Endothelial cell of umbilical vein (primary cell): ENCODE measurements at regions not wholly inside any gene's neighbourhood (a gene's known extent, or its start where the extent isn't known, plus 50 kb on each side); places are given as distances from the start of the nearest gene placed in this dataset.
"Not testable (repeated sequence)": the region's sequence is repeated elsewhere in the genome, so short reads cannot be mapped to it uniquely, and the experiment has no call there.

ENCODE experiments used
- BruUV-seq: library from RNA; stranded (reverse); fragments of 400-500 nt; replicated peaks from 2 replicates; lab custom pipeline; 2021; lab: Mats Ljungman, UMichigan
- CTCF ChIA-PET: fragments of 300-600, 350-600 bp; sonication (Branson Sonifier 250); formaldehyde crosslinking; loops from one replicate; lab custom pipeline; 2021; ENCODE audit warnings: antibody characterized with exemption, inconsistent platforms; lab: Charles Lee
- POLR2A ChIA-PET: fragments of 300-600, 350-600 bp; sonication (Branson Sonifier 250); formaldehyde crosslinking; loops from one replicate; lab custom pipeline; 2021; ENCODE audit warnings: antibody characterized with exemption, inconsistent platforms; lab: Charles Lee
- DNase-seq: peaks from one replicate; pipeline ENCODE4 v3.0.0-alpha.2; 2011; ENCODE audit warnings: low read depth, low spot score
- FAIRE-seq: peaks from 2 replicates; lab custom pipeline; 2011; peaks lifted over from hg19 to GRCh38; lab: Jason Lieb, UNC
- H2AFZ ChIP-seq: 2 replicates; pipeline ENCODE4 v1.6.0; 2012; ENCODE audit warnings: low read depth, low read length, control low read depth, inconsistent platforms
- H3K27ac ChIP-seq: 2 replicates; pipeline ENCODE4 v1.5.1; 2011; ENCODE audit warnings: low read depth, mild to moderate bottlenecking, control low read depth, low read length, moderate library complexity; ENCODE audit not compliant: insufficient read depth
- H3K27me3 ChIP-seq, 2 experiments: 2 replicates each; pipeline versions ENCODE4 v1.6.0 to v1.6.1; 2011; ENCODE audit warnings: low read length in 2 of 2, mixed read lengths in 1 of 2; ENCODE audit not compliant: control insufficient read depth in 2 of 2, insufficient read depth in 2 of 2
- H3K36me3 ChIP-seq, 2 experiments: 2 replicates in 1 of 2; 3 replicates in 1 of 2; pipeline ENCODE4 v1.5.1; 2011; ENCODE audit warnings: low read length in 2 of 2, mild to moderate bottlenecking in 1 of 2, moderate library complexity in 1 of 2; ENCODE audit not compliant: control insufficient read depth in 2 of 2, insufficient read depth in 2 of 2; ENCODE audit errors: extremely low read depth in 1 of 2
- H3K4me1 ChIP-seq: 3 replicates; pipeline ENCODE4 v1.5.1; 2011; ENCODE audit warnings: mild to moderate bottlenecking, low read length; ENCODE audit not compliant: control insufficient read depth, insufficient read depth; ENCODE audit errors: extremely low read depth
- H3K4me2 ChIP-seq: 2 replicates; pipeline ENCODE4 v1.6.1; 2011; ENCODE audit warnings: low read length, control low read depth, mixed read lengths; ENCODE audit not compliant: insufficient read depth
- H3K4me3 ChIP-seq, 3 experiments: fragments of 200-600 bp in 1 of 3; sonication (generic), shearing (Covaris generic) in 1 of 3; replicated peaks in 1 of 3; 2 replicates each; pipeline ENCODE4 v1.5.1; 2011 to 2016; ENCODE audit warnings: control low read depth in 3 of 3, low read length in 3 of 3, mild to moderate bottlenecking in 2 of 3, inconsistent platforms in 1 of 3, low read depth in 1 of 3, moderate library complexity in 1 of 3; ENCODE audit not compliant: insufficient read depth in 1 of 3
- H3K79me2 ChIP-seq: 2 replicates; pipeline ENCODE4 v1.6.0; 2012; ENCODE audit warnings: low read length, inconsistent platforms; ENCODE audit not compliant: control insufficient read depth, insufficient read depth
- H3K9ac ChIP-seq: replicated peaks from 2 replicates; pipeline ENCODE3; 2011; ENCODE audit warnings: low read length, control low read depth; ENCODE audit not compliant: insufficient read depth; ENCODE audit errors: extremely low read depth
- H3K9me1 ChIP-seq: replicated peaks from 3 replicates; pipeline ENCODE4 v1.6.0; 2011; ENCODE audit warnings: mild to moderate bottlenecking, low read length; ENCODE audit not compliant: control insufficient read depth, insufficient read depth; ENCODE audit errors: extremely low read depth
- H3K9me3 ChIP-seq: replicated peaks from 2 replicates; pipeline ENCODE4 v1.5.1; 2012; ENCODE audit warnings: low read length, inconsistent platforms; ENCODE audit not compliant: control insufficient read depth, insufficient read depth
- H4K20me1 ChIP-seq: replicated peaks from 2 replicates; pipeline ENCODE3; 2011; ENCODE audit warnings: mild to moderate bottlenecking, low read length; ENCODE audit not compliant: control insufficient read depth, insufficient read depth; ENCODE audit errors: extremely low read depth
- CTCF ChIP-seq, 2 donors: IDR thresholded peaks; 1 replicate in 1 of 2; 2 replicates in 1 of 2; pipeline ENCODE4 v1.5.1; 2011; ENCODE audit warnings: low read length in 2 of 2, mild to moderate bottlenecking in 2 of 2, moderate library complexity in 2 of 2, control low read depth in 1 of 2, inconsistent platforms in 1 of 2, low read depth in 1 of 2; ENCODE audit not compliant: insufficient read depth in 1 of 2; ENCODE audit errors: extremely low read depth in 1 of 2
- EZH2 ChIP-seq: IDR thresholded peaks from 2 replicates; pipeline ENCODE4 v1.6.1; 2012; ENCODE audit warnings: borderline replicate concordance, low read depth, mild to moderate bottlenecking, moderate library complexity, low read length, inconsistent platforms; ENCODE audit not compliant: severe bottlenecking
- FOS ChIP-seq: IDR thresholded peaks from 2 replicates; pipeline ENCODE4 v1.6.1; 2011; ENCODE audit warnings: mild to moderate bottlenecking, low read length, moderate library complexity, borderline replicate concordance; ENCODE audit not compliant: insufficient read depth
- GATA2 ChIP-seq: IDR thresholded peaks from 2 replicates; pipeline ENCODE4 v1.7.0; 2011; ENCODE audit warnings: low read depth, mild to moderate bottlenecking, moderate library complexity, mixed read lengths, low read length; ENCODE audit not compliant: insufficient read length, insufficient read depth
- JUN ChIP-seq: IDR thresholded peaks from 2 replicates; pipeline ENCODE4 v1.6.1; 2011; ENCODE audit warnings: borderline replicate concordance, low read depth; ENCODE audit not compliant: insufficient read length, insufficient read depth
- MAX ChIP-seq: IDR thresholded peaks from 2 replicates; pipeline ENCODE4 v1.6.1; 2011; ENCODE audit not compliant: insufficient read depth, insufficient read length
- MYC ChIP-seq: IDR thresholded peaks from one replicate; pipeline ENCODE4 v1.6.1; 2011; ENCODE audit warnings: mild to moderate bottlenecking, low read depth, low read length
- POLR2A ChIP-seq: IDR thresholded peaks from 2 replicates; pipeline ENCODE4 v1.6.1; 2012; ENCODE audit warnings: low read depth, mild to moderate bottlenecking, control low read depth, low read length
- POLR2AphosphoS5 ChIP-seq: IDR thresholded peaks from 2 replicates; pipeline ENCODE4 v1.6.1; 2012; ENCODE audit warnings: low read depth, mild to moderate bottlenecking, control low read depth, low read length, moderate library complexity; ENCODE audit not compliant: insufficient read depth
- dilution Hi-C: fragments of 300-500 bp; cut with MboI; formaldehyde crosslinking; loops from one replicate; pipeline ENCODE4 v1.15.0; 2019; ENCODE audit warnings: low sequenced_read_pairs; ENCODE audit not compliant: extremely low pct_ligation_motif_present
- intact Hi-C: fragments of 100-400 bp; cut with micrococcal nuclease; formaldehyde crosslinking; loops from one replicate; pipeline ENCODE4 v1.10.0; 2022

GRCh38 chr4:189809839-189810238 lies 130.8 kb upstream of the FRG1 start:
- Histone ChIP-seq H3K79me2 (no peaks in the 10 kb centered on the region), H4K20me1 (no peaks in the 10 kb centered on the region), H3K27me3 (no peaks in the 10 kb centered on the region), H2AFZ (no peak overlapping the region), H3K36me3 (no peaks in the 10 kb centered on the region), H3K9ac (no peak overlapping the region), H3K9me3 (peaks cover 6% of the 10 kb centered on the region), H3K4me1 (no peaks in the 10 kb centered on the region), H3K4me3 (no peak overlapping the region), H3K27ac (no peak overlapping the region), H3K9me1 (no peaks in the 10 kb centered on the region), H3K4me2 (no peak overlapping the region)
- ChIA-PET POLR2A (no interaction called here), CTCF (no interaction called here)
- TF ChIP-seq MAX (no peak), POLR2AphosphoS5 (no peak), CTCF (IDR thresholded peaks at IDR 0.05; ENCODE audit: extremely low read depth in 1 of 2, insufficient read depth in 1 of 2, low read depth in 1 of 2, low read length in 2 of 2) (no peak), EZH2 (no peak), FOS (no peak), POLR2A (no peak), GATA2 (no peak), JUN (no peak), MYC (no peak)
- intact Hi-C loops (no loop called here), dilution Hi-C loops (no loop called here)
- FAIRE-seq (no peak), DNase-seq (no peak)
- no TSS peak for BruUV-seq

- H3K9me1 ChIP-seq, POLR2A ChIA-PET, H3K9ac ChIP-seq, H4K20me1 ChIP-seq, BruUV-seq, H3K4me2 ChIP-seq, intact Hi-C loops, FAIRE-seq, H3K4me1 ChIP-seq, DNase-seq, H3K27ac ChIP-seq, dilution Hi-C loops, H3K27me3 ChIP-seq, H2AFZ ChIP-seq, CTCF ChIA-PET, H3K4me3 ChIP-seq, H3K79me2 ChIP-seq, H3K36me3 ChIP-seq, H3K9me3 ChIP-seq: not testable (repeated sequence)
Observed at GRCh38 chr4:189810318-189811181, 130.1 kb upstream of the FRG1 start.
